Esophagus muscularis mucosa (tissue), 4 donors: ENCODE measurements at regions not wholly inside any gene's neighbourhood (a gene's known extent, or its start where the extent isn't known, plus 50 kb on each side); places are given as distances from the start of the nearest gene placed in this dataset.
"Not testable (repeated sequence)": the region's sequence is repeated elsewhere in the genome, so short reads cannot be mapped to it uniquely, and the experiment has no call there.

ENCODE experiments used
- DNase-seq: peaks from one replicate; pipeline ENCODE4 v3.0.0-alpha.2; 2017; ENCODE audit errors: extremely low spot score
- H3K27ac ChIP-seq, 4 donors: fragments of 200-600 bp; sonication (generic); replicated peaks in 1 of 4; 1 replicate in 3 of 4; 2 replicates in 1 of 4; pipeline ENCODE4 v1.5.1; 2016 to 2019; ENCODE audit warnings: mild to moderate bottlenecking in 1 of 4
- H3K27me3 ChIP-seq, 4 donors: fragments of 200-600 bp; sonication (generic); one replicate each; pipeline versions ENCODE4 v1.5.1 to v1.6.0; 2016 to 2019
- H3K36me3 ChIP-seq, 4 donors: fragments of 200-600 bp; sonication (generic); one replicate each; pipeline ENCODE4 v1.5.1; 2016 to 2019
- H3K4me1 ChIP-seq, 4 donors: fragments of 200-600 bp; sonication (generic); one replicate each; pipeline ENCODE4 v1.5.1; 2016 to 2019
- H3K4me3 ChIP-seq, 4 donors: fragments of 200-600 bp; sonication (generic); 1 replicate in 2 of 4; 2 replicates in 2 of 4; pipeline ENCODE4 v1.5.1; 2016 to 2019; ENCODE audit warnings: mild to moderate bottlenecking in 4 of 4, moderate library complexity in 1 of 4
- H3K9me3 ChIP-seq, 4 donors: fragments of 200-600 bp; sonication (generic); 1 replicate in 3 of 4; 2 replicates in 1 of 4; pipeline ENCODE4 v1.5.1; 2016 to 2019
- EP300 ChIP-seq: sonication (generic); formaldehyde crosslinking; IDR thresholded peaks from one replicate; pipeline ENCODE4 v1.6.1; 2017; ENCODE audit warnings: antibody characterized with exemption
- POLR2A ChIP-seq: fragments of 450-650 bp; IDR thresholded peaks from one replicate; pipeline ENCODE4 v1.6.1; 2017; ENCODE audit warnings: antibody characterized with exemption, moderate library complexity, mild to moderate bottlenecking, low read depth
- POLR2AphosphoS5 ChIP-seq, 2 donors: sonication (generic); formaldehyde crosslinking; IDR thresholded peaks; one replicate each; pipeline ENCODE4 v1.6.1; 2017; ENCODE audit warnings: antibody characterized with exemption in 2 of 2
- whole genome bisulfite sequencing: methylation state at CpG from one replicate; pipeline ENCODE4 v1.1.5; 2018; 5-methylcytosine and 5-hydroxymethylcytosine counted together
- intact Hi-C: fragments of 100-400 bp; cut with DNase I; formaldehyde crosslinking; loops from one replicate; pipeline ENCODE4 v1.15.1; 2023
- TF ChIP-seq, protein P1 (sequence below), 3 experiments: fragments of 200-600 bp in 2 of 3; fragments of 450-650 bp in 1 of 3; sonication (generic) in 2 of 3; IDR thresholded peaks; one replicate each; pipeline ENCODE4 v1.5.1; 2017 to 2019; ENCODE audit warnings: antibody characterized with exemption in 3 of 3, mild to moderate bottlenecking in 2 of 3, moderate library complexity in 1 of 3

GRCh38 chr16:62741692-62742091 lies 705.5 kb upstream of the CDH8 start:
- no peak for DNase-seq
- TF ChIP-seq, protein P1, sequence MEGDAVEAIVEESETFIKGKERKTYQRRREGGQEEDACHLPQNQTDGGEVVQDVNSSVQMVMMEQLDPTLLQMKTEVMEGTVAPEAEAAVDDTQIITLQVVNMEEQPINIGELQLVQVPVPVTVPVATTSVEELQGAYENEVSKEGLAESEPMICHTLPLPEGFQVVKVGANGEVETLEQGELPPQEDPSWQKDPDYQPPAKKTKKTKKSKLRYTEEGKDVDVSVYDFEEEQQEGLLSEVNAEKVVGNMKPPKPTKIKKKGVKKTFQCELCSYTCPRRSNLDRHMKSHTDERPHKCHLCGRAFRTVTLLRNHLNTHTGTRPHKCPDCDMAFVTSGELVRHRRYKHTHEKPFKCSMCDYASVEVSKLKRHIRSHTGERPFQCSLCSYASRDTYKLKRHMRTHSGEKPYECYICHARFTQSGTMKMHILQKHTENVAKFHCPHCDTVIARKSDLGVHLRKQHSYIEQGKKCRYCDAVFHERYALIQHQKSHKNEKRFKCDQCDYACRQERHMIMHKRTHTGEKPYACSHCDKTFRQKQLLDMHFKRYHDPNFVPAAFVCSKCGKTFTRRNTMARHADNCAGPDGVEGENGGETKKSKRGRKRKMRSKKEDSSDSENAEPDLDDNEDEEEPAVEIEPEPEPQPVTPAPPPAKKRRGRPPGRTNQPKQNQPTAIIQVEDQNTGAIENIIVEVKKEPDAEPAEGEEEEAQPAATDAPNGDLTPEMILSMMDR (IDR thresholded peaks at IDR 0.05) = no peak
- no peak for TF ChIP-seq POLR2AphosphoS5 (IDR thresholded peaks at IDR 0.05)
- no peak for TF ChIP-seq POLR2A
- TF ChIP-seq EP300 = no peak
- Histone ChIP-seq H3K27me3 (no peaks in the 10 kb centered on the region), H3K27ac (no peak overlapping the region), H3K36me3 (no peaks in the 10 kb centered on the region), H3K9me3 (no peaks in the 10 kb centered on the region), H3K4me3 (no peak overlapping the region), H3K4me1 (no peaks in the 10 kb centered on the region)
- WGBS = 54% methylated on average over 3 of the region's 3 CpGs
- intact Hi-C loops = no loop called here

DNA sequence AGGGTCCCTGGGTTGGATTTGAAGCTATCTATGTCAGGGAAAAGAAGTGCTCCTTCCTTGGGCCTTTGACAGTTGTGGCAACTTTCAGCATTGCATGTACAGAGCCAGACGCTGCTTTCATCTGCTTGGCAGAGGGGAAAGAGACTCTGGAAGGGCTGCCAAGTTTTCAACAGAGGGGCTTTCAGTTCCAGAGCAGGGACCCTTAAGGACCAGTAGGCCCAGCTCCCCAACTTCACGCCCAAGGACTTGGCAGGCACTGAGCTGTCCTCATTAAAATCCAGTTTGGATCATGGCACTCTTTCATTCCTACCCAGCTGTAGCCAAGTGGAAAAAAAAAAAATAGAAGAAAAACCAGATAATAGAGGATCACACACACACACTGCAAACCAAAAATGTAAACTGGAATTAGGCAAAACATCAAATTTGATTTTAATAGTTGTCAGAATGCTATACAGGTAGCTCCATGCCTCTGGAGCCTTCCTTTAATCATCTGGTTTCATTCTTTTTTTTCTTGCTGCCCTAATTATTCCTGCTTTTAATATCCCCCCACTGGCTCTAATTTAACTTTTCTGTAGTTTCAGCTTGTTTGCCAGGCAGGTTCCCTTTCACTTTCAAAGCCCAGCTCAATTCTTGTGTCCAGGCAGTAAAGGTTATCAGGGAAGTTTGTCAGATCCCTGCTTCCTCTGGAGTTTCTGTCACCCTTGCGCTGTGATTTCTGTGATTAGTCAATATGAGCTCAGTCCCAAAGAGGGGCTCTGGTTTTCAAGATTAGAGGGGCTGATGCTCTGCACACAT lies 702.6 kb upstream of the CDH8 start:
- DNase-seq = no peak
- H3K4me1 ChIP-seq = no peaks in the 10 kb centered on the region
- no peaks in the 10 kb centered on the region for H3K36me3 ChIP-seq
- no peaks in the 10 kb centered on the region for H3K9me3 ChIP-seq
- H3K27ac ChIP-seq = no peak overlapping the region
- no peak overlapping the region for H3K4me3 ChIP-seq
- H3K27me3 ChIP-seq = no peaks in the 10 kb centered on the region
- intact Hi-C loops = no loop called here
- 53% methylated on average over 3 of the region's 3 CpGs for WGBS
- TF ChIP-seq POLR2AphosphoS5 (IDR thresholded peaks at IDR 0.05) = no peak
- no peak for TF ChIP-seq POLR2A
- TF ChIP-seq, protein P1 (IDR thresholded peaks at IDR 0.05) = no peak
- TF ChIP-seq EP300 = no peak

GRCh38 chr16:62732092-62732491 lies 695.9 kb upstream of the CDH8 start:
- no peak for DNase-seq
- H3K27me3 ChIP-seq = no peaks in the 10 kb centered on the region
- no peaks in the 10 kb centered on the region for H3K36me3 ChIP-seq
- intact Hi-C loops = no loop called here
- no peaks in the 10 kb centered on the region for H3K9me3 ChIP-seq
- TF ChIP-seq EP300 = no peak
- TF ChIP-seq POLR2AphosphoS5 (IDR thresholded peaks at IDR 0.05) = no peak
- TF ChIP-seq, protein P1 (IDR thresholded peaks at IDR 0.05) = no peak
- no peak for TF ChIP-seq POLR2A
- H3K27ac ChIP-seq = no peak overlapping the region
- H3K4me1 ChIP-seq = no peaks in the 10 kb centered on the region
- no peak overlapping the region for H3K4me3 ChIP-seq

GRCh38 chr16:62724670-62725269 lies 688.5 kb upstream of the CDH8 start:
- H3K27ac ChIP-seq, H3K36me3 ChIP-seq, H3K27me3 ChIP-seq, DNase-seq, intact Hi-C loops, H3K4me1 ChIP-seq, H3K4me3 ChIP-seq, H3K9me3 ChIP-seq: not testable (repeated sequence)
- 92% methylated on average over 30 of the region's 48 CpGs for WGBS

DNA sequence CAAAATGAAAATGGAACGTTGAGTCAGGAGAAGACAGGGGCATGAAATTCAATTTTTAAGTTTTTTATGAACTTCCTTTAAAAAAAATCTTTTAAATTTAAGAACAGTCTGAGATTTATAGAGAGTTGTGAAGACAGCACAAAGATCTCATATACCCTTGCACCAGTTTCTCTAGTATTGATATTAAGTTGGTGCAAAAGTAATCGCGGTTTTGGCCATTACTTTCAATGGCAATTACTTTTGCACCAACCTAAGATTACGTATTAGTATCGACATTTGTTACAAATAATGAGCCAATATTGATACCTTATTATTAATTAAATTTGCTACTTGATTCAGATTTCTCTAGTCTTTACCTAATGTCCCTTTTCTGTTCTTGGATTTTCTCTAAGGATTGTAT lies 684.4 kb upstream of the CDH8 start:
- Histone ChIP-seq H3K36me3 (no peaks in the 10 kb centered on the region), H3K27me3 (no peaks in the 10 kb centered on the region), H3K9me3 (peaks cover 0 to 3% (median 0%) of the 10 kb centered on the region in 4 donors), H3K27ac (no peak overlapping the region), H3K4me3 (no peak overlapping the region), H3K4me1 (no peaks in the 10 kb centered on the region)
- no peak for DNase-seq
- TF ChIP-seq EP300 = no peak
- TF ChIP-seq POLR2AphosphoS5 (IDR thresholded peaks at IDR 0.05) = no peak
- TF ChIP-seq, protein P1 (IDR thresholded peaks at IDR 0.05) = no peak
- TF ChIP-seq POLR2A = no peak
- whole genome bisulfite sequencing = 78% methylated on average over 5 of the region's 5 CpGs
- intact Hi-C loops = no loop called here
